ENCODE measurements at regions not wholly inside any gene's neighbourhood (a gene's known extent, or its start where the extent isn't known, plus 50 kb on each side); places are given as distances from the start of the nearest gene placed in this dataset.
A peak's percentile ranks its signal among the peaks of the same experiment; 100 is the strongest.

GRCh38 chr20:55730321-55730720, 275.0 kb downstream of the CBLN4 start:
- no peaks in the 10 kb centered on the region for H3K4me1 ChIP-seq (ENCODE audit: control insufficient read depth, insufficient read depth, low read length)
- H3K36me3 ChIP-seq (ENCODE audit: control insufficient read depth, insufficient read depth, low read length), result no peaks in the 10 kb centered on the region
- H3K27ac ChIP-seq (ENCODE audit: low read depth, low read length), result no peak overlapping the region
- peak in 1 of 6 donors; percentile 69 for DNase-seq (ENCODE audit: low read depth in 4 of 6, low spot score in 6 of 6)
- H3K27me3 ChIP-seq (ENCODE audit: control insufficient read depth, insufficient read depth, low read length), result no peaks in the 10 kb centered on the region
- no peaks in the 10 kb centered on the region for H3K9me3 ChIP-seq (ENCODE audit: control insufficient read depth, insufficient read depth, low read length)
- 86% methylated on average over 2 of the region's 4 CpGs for WGBS (ENCODE audit: insufficient coverage)
- no peak overlapping the region for H3K4me3 ChIP-seq (ENCODE audit: low read depth, low read length)

GRCh38 chr20:55714736-55715135, 290.6 kb downstream of the CBLN4 start:
- Histone ChIP-seq H3K27me3 (ENCODE audit: control insufficient read depth, insufficient read depth, low read length) (no peaks in the 10 kb centered on the region), H3K4me1 (ENCODE audit: control insufficient read depth, insufficient read depth, low read length) (no peaks in the 10 kb centered on the region), H3K36me3 (ENCODE audit: control insufficient read depth, insufficient read depth, low read length) (no peaks in the 10 kb centered on the region), H3K4me3 (ENCODE audit: low read depth, low read length) (no peak overlapping the region), H3K27ac (ENCODE audit: low read depth, low read length) (no peak overlapping the region), H3K9me3 (ENCODE audit: control insufficient read depth, insufficient read depth, low read length) (no peaks in the 10 kb centered on the region)
- DNase-seq (ENCODE audit: low read depth in 4 of 6, low spot score in 6 of 6), result no peak
- no CpG with 5 or more reads among the region's 6 CpGs for WGBS (ENCODE audit: insufficient coverage)

GRCh38 chr20:55714082-55714481, 291.2 kb downstream of the CBLN4 start:
- no peaks in the 10 kb centered on the region for H3K27me3 ChIP-seq (ENCODE audit: control insufficient read depth, insufficient read depth, low read length)
- no peak overlapping the region for H3K4me3 ChIP-seq (ENCODE audit: low read depth, low read length)
- H3K27ac ChIP-seq (ENCODE audit: low read depth, low read length), result no peak overlapping the region
- no peaks in the 10 kb centered on the region for H3K36me3 ChIP-seq (ENCODE audit: control insufficient read depth, insufficient read depth, low read length)
- H3K9me3 ChIP-seq (ENCODE audit: control insufficient read depth, insufficient read depth, low read length), result no peaks in the 10 kb centered on the region
- DNase-seq (ENCODE audit: low read depth in 4 of 6, low spot score in 6 of 6), result no peak
- no peaks in the 10 kb centered on the region for H3K4me1 ChIP-seq (ENCODE audit: control insufficient read depth, insufficient read depth, low read length)

- DNase-seq (ENCODE audit: low read depth in 4 of 6, low spot score in 6 of 6), result no peak
- H3K27ac ChIP-seq (ENCODE audit: low read depth, low read length), result no peak overlapping the region
- H3K27me3 ChIP-seq (ENCODE audit: control insufficient read depth, insufficient read depth, low read length), result no peaks in the 10 kb centered on the region
- H3K4me3 ChIP-seq (ENCODE audit: low read depth, low read length), result no peak overlapping the region
- H3K4me1 ChIP-seq (ENCODE audit: control insufficient read depth, insufficient read depth, low read length), result no peaks in the 10 kb centered on the region
- no peaks in the 10 kb centered on the region for H3K9me3 ChIP-seq (ENCODE audit: control insufficient read depth, insufficient read depth, low read length)
- no peaks in the 10 kb centered on the region for H3K36me3 ChIP-seq (ENCODE audit: control insufficient read depth, insufficient read depth, low read length)
- WGBS (ENCODE audit: insufficient coverage), result no CpG with 5 or more reads among the region's 3 CpGs
Observed at GRCh38 chr20:55704458-55704857, 300.9 kb downstream of the CBLN4 start.

GRCh38 chr20:55701467-55701866, 303.9 kb downstream of the CBLN4 start:
- DNase-seq (ENCODE audit: low read depth in 4 of 6, low spot score in 6 of 6), result no peak
- Histone ChIP-seq H3K27me3 (ENCODE audit: control insufficient read depth, insufficient read depth, low read length) (no peaks in the 10 kb centered on the region), H3K4me3 (ENCODE audit: low read depth, low read length) (no peak overlapping the region), H3K27ac (ENCODE audit: low read depth, low read length) (no peak overlapping the region), H3K9me3 (ENCODE audit: control insufficient read depth, insufficient read depth, low read length) (no peaks in the 10 kb centered on the region), H3K4me1 (ENCODE audit: control insufficient read depth, insufficient read depth, low read length) (no peaks in the 10 kb centered on the region), H3K36me3 (ENCODE audit: control insufficient read depth, insufficient read depth, low read length) (no peaks in the 10 kb centered on the region)
- WGBS (ENCODE audit: insufficient coverage), result 100% methylated on average over 1 of the region's 3 CpGs

- Histone ChIP-seq H3K4me3 (ENCODE audit: low read depth, low read length) (no peak overlapping the region), H3K27me3 (ENCODE audit: control insufficient read depth, insufficient read depth, low read length) (no peaks in the 10 kb centered on the region), H3K9me3 (ENCODE audit: control insufficient read depth, insufficient read depth, low read length) (no peaks in the 10 kb centered on the region), H3K27ac (ENCODE audit: low read depth, low read length) (no peak overlapping the region), H3K4me1 (ENCODE audit: control insufficient read depth, insufficient read depth, low read length) (no peaks in the 10 kb centered on the region), H3K36me3 (ENCODE audit: control insufficient read depth, insufficient read depth, low read length) (no peaks in the 10 kb centered on the region)
- no CpG with 5 or more reads among the region's 1 CpG for WGBS (ENCODE audit: insufficient coverage)
- peak in 1 of 6 donors; percentile 32 for DNase-seq (ENCODE audit: low read depth in 4 of 6, low spot score in 6 of 6)
Observed at GRCh38 chr20:55696520-55696919, 308.8 kb downstream of the CBLN4 start.

GRCh38 chr20:55693641-55694040, 311.7 kb downstream of the CBLN4 start:
- no CpG with 5 or more reads among the region's 5 CpGs for WGBS (ENCODE audit: insufficient coverage)
- Histone ChIP-seq H3K4me1 (ENCODE audit: control insufficient read depth, insufficient read depth, low read length) (no peaks in the 10 kb centered on the region), H3K36me3 (ENCODE audit: control insufficient read depth, insufficient read depth, low read length) (no peaks in the 10 kb centered on the region), H3K27ac (ENCODE audit: low read depth, low read length) (no peak overlapping the region), H3K27me3 (ENCODE audit: control insufficient read depth, insufficient read depth, low read length) (no peaks in the 10 kb centered on the region), H3K9me3 (ENCODE audit: control insufficient read depth, insufficient read depth, low read length) (no peaks in the 10 kb centered on the region), H3K4me3 (ENCODE audit: low read depth, low read length) (no peak overlapping the region)
- peak in 1 of 6 donors; percentile 57 for DNase-seq (ENCODE audit: low read depth in 4 of 6, low spot score in 6 of 6)

GRCh38 chr20:55685841-55686240, 319.5 kb downstream of the CBLN4 start:
- no peaks in the 10 kb centered on the region for H3K9me3 ChIP-seq (ENCODE audit: control insufficient read depth, insufficient read depth, low read length)
- no peak overlapping the region for H3K4me3 ChIP-seq (ENCODE audit: low read depth, low read length)
- 56% methylated on average over 5 of the region's 8 CpGs for WGBS (ENCODE audit: insufficient coverage)
- no peaks in the 10 kb centered on the region for H3K4me1 ChIP-seq (ENCODE audit: control insufficient read depth, insufficient read depth, low read length)
- no peaks in the 10 kb centered on the region for H3K27me3 ChIP-seq (ENCODE audit: control insufficient read depth, insufficient read depth, low read length)
- DNase-seq (ENCODE audit: low read depth in 4 of 6, low spot score in 6 of 6), result no peak
- H3K27ac ChIP-seq (ENCODE audit: low read depth, low read length), result no peak overlapping the region
- H3K36me3 ChIP-seq (ENCODE audit: control insufficient read depth, insufficient read depth, low read length), result no peaks in the 10 kb centered on the region

- H3K36me3 ChIP-seq (ENCODE audit: control insufficient read depth, insufficient read depth, low read length), result no peaks in the 10 kb centered on the region
- 100% methylated on average over 1 of the region's 4 CpGs for WGBS (ENCODE audit: insufficient coverage)
- no peak for DNase-seq (ENCODE audit: low read depth in 4 of 6, low spot score in 6 of 6)
- no peaks in the 10 kb centered on the region for H3K27me3 ChIP-seq (ENCODE audit: control insufficient read depth, insufficient read depth, low read length)
- H3K4me1 ChIP-seq (ENCODE audit: control insufficient read depth, insufficient read depth, low read length), result no peaks in the 10 kb centered on the region
- no peak overlapping the region for H3K27ac ChIP-seq (ENCODE audit: low read depth, low read length)
- H3K4me3 ChIP-seq (ENCODE audit: low read depth, low read length), result no peak overlapping the region
- no peaks in the 10 kb centered on the region for H3K9me3 ChIP-seq (ENCODE audit: control insufficient read depth, insufficient read depth, low read length)
Observed at GRCh38 chr20:55685425-55685824, 319.9 kb downstream of the CBLN4 start.

- H3K27me3 ChIP-seq (ENCODE audit: control insufficient read depth, insufficient read depth, low read length), result no peaks in the 10 kb centered on the region
- no peak overlapping the region for H3K27ac ChIP-seq (ENCODE audit: low read depth, low read length)
- no peak overlapping the region for H3K4me3 ChIP-seq (ENCODE audit: low read depth, low read length)
- no peaks in the 10 kb centered on the region for H3K4me1 ChIP-seq (ENCODE audit: control insufficient read depth, insufficient read depth, low read length)
- no peak for DNase-seq (ENCODE audit: low read depth in 4 of 6, low spot score in 6 of 6)
- H3K9me3 ChIP-seq (ENCODE audit: control insufficient read depth, insufficient read depth, low read length), result no peaks in the 10 kb centered on the region
- 60% methylated on average over 4 of the region's 4 CpGs for WGBS (ENCODE audit: insufficient coverage)
- H3K36me3 ChIP-seq (ENCODE audit: control insufficient read depth, insufficient read depth, low read length), result no peaks in the 10 kb centered on the region
Observed at GRCh38 chr20:55684578-55684977, 320.7 kb downstream of the CBLN4 start.

All from spinal cord (tissue), 9 donors.